NB4 (cell line): ENCODE measurements at regions not wholly inside any gene's neighbourhood (a gene's known extent, or its start where the extent isn't known, plus 50 kb on each side); places are given as distances from the start of the nearest gene placed in this dataset.

Experiments
- CTCF ChIP-seq: IDR thresholded peaks from one replicate; pipeline ENCODE4 v1.5.1; 2012; ENCODE audit warnings: low read depth, low read length
- MYC ChIP-seq: IDR thresholded peaks from 2 replicates; pipeline ENCODE4 v1.6.1; 2011; ENCODE audit warnings: low read depth, low read length

GRCh38 chr1:187958207-187958606 is 1129.5 kb downstream of the PLA2G4A start:
- TF ChIP-seq MYC (no peak), CTCF (no peak)
